ENCODE measurements at regions not wholly inside any gene's neighbourhood (a gene's known extent, or its start where the extent isn't known, plus 50 kb on each side); places are given as distances from the start of the nearest gene placed in this dataset.

DNA sequence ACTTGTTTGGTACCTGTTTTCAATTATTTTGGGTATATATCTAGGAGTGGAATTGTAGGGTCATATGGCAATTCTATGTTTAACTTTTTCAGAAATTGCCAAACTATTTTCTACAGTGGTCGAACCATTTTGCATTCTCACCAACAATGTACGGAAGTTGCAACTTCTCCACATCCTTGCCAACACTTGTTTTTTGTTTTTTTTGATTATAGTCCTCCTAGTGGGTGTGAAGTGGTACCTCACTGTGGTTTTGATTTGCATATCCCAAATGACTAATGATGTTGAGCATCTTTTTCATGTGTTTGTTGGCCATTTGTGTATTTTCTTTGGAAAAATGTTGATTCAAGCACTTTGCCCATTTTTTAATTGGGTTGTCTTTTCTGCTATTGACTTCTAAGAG is 122.1 kb downstream of the RPS24 start:
- TF ChIP-seq, protein P1, sequence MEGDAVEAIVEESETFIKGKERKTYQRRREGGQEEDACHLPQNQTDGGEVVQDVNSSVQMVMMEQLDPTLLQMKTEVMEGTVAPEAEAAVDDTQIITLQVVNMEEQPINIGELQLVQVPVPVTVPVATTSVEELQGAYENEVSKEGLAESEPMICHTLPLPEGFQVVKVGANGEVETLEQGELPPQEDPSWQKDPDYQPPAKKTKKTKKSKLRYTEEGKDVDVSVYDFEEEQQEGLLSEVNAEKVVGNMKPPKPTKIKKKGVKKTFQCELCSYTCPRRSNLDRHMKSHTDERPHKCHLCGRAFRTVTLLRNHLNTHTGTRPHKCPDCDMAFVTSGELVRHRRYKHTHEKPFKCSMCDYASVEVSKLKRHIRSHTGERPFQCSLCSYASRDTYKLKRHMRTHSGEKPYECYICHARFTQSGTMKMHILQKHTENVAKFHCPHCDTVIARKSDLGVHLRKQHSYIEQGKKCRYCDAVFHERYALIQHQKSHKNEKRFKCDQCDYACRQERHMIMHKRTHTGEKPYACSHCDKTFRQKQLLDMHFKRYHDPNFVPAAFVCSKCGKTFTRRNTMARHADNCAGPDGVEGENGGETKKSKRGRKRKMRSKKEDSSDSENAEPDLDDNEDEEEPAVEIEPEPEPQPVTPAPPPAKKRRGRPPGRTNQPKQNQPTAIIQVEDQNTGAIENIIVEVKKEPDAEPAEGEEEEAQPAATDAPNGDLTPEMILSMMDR (IDR thresholded peaks at IDR 0.05; ENCODE audit: low read length), result no peak
- no peak for TF ChIP-seq EZH2 (IDR thresholded peaks at IDR 0.05; ENCODE audit: borderline replicate concordance, low read length)
